ENCODE measurements at regions not wholly inside any gene's neighbourhood (a gene's known extent, or its start where the extent isn't known, plus 50 kb on each side); places are given as distances from the start of the nearest gene placed in this dataset.

- no peak for DNase-seq (ENCODE audit: low spot score)
Observed at GRCh38 chr13:44242766-44243165, 130.9 kb upstream of the SERP2 start.

- DNase-seq (ENCODE audit: low spot score): no peak
Observed at GRCh38 chr13:44243198-44243857, 130.3 kb upstream of the SERP2 start.

DNA sequence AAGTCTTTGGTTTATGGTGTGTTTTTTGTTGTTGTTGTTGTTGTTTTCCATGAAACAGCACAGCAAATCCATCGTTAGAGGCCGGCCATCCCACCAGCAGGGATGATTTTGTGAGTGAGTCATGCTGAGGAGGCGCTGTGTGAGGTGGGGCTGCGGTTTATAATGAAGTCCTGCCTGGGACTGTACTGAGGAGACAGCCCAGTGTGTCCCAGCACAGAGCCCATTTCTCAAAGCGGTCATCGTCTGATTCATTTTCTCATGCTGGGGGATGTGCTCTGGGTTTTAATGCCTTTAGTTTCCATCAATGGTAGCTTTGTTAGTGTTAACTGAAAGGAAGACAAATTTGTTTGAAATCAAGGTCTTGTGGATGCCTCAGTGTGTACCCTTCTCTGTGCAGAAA lies 129.3 kb upstream of the SERP2 start:
- no peak for DNase-seq (ENCODE audit: low spot score)

GRCh38 chr13:44249431-44249836 lies 124.2 kb upstream of the SERP2 start:
- peak; percentile 78 for DNase-seq (ENCODE audit: low spot score)

- DNase-seq (ENCODE audit: low spot score): no peak
Observed at GRCh38 chr13:44252938-44253337, 120.7 kb upstream of the SERP2 start.

GRCh38 chr13:44255771-44256364 lies 117.8 kb upstream of the SERP2 start:
- DNase-seq (ENCODE audit: low spot score): no peak

DNA sequence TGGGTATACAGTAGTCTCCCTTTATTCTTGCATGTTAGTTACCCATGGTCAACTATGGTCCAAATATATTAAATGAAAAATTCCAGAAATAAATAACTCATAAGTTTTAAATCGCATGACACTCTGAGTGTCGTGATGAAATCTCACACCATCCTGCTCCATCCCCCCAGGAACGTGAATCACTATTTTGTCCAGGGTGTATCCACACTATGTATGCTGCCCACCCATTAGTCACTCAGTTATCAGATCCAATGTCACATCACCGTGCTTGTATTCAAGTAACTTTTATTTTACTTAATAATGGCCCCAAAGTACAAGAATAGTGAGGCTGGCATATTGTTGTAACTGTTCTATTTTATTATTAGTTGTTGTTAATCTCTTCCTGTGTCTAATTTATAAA lies 115.8 kb upstream of the SERP2 start:
- DNase-seq (ENCODE audit: low spot score): no peak

DNA sequence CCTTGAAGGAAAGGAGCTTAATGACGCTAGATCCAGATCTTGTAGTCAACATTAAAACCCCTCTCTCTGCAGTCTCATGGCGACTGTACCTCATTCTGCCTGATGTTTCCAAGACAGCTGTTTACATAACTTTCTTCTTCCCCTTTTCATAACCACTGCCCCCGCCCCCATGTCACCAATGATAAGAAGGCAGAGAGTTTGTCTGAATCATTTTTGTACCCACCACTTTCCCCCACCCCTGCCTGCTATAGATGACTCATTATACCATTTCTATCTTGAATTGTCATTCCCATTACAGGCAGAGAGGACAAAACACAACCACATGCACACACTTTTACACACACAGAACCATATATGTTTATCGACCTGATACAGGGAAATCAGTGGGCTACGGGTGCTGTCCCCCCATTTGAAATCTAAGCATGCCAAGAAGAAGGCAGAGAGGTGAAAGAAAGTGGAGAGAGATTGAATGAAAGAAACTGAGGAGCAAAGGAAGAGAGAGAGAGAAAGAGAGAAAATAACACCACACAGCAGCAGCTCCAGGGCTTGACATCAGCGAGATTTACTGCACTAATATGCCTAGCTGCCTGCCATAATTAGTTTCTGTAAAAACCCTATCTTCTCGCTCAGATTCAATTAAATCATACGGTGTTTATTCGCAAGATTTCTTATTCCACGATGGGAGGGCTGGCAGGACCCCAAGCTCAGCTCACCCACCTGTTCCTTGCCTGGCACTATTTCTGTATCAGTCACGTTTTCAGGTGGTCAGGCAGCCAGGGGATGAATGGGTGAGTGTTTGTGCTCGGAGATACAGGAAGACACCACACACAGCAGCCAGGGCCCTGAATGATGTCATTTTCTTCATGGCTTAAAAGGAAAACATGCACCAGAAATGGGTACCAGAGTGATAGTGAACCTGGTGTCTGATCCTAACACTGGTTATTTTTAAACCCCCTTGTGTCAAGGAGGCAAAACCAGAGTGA lies 114.3 kb upstream of the SERP2 start:
- no peak for DNase-seq (ENCODE audit: low spot score)

DNA sequence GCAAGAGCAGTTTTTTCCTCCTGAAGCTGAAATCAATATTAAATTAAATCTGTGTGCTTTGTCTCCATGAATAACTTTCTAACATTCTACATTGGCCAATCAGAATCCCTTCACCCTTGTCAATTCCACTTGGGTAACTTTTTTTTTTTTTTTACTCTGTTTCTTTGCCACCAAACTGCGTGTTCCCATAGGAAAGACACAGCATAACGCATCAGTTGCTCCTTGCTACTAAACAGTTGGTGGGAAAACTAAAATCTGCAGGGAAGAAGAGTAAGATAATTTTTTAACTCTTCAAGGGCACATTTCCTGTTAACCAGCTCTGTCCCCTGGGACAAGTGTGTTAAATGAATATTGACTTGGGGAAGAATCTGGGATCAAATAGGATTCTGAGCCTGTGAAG lies 113.3 kb upstream of the SERP2 start:
- DNase-seq (ENCODE audit: low spot score): no peak

DNA sequence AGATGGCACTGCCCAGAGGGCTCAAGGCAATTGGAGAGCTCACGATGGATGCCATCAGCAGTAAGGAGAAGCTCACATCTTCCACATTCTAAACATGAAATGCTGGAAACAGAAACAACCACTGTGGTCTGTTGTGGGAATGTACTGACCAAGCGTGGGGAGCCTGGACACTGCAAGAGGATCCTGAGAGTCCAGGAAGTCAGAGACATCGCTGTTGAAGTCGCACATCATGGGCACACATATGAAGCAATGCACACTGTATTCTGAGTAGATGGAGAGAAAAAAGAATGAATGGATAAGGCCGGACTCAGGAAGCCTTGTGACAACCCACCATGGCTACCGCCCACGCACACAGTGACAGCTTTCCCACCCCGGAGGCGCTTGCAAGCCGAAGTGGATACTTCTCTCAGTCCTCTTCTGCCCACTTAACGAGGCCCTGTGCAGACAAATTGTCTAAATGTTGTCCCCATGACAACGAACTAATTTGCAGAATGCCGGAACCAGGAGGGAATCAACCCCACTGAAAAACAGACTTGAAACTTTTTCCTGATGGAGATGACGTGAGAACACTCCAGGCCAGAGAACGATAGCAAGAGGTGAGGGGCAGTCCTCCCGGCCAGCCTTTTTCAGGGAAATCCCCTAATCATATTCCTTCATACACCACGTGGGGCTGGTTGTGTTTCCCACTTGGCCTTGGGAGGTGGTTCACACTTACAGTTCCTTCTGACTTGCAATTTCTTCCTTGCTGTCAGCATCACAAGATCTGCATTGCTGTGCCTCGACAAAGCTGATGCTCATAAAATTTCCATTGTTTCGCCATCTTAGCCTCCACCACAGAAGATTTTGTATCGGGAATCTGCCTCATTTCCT lies 109.6 kb upstream of the SERP2 start:
- no peak for DNase-seq (ENCODE audit: low spot score)

DNA sequence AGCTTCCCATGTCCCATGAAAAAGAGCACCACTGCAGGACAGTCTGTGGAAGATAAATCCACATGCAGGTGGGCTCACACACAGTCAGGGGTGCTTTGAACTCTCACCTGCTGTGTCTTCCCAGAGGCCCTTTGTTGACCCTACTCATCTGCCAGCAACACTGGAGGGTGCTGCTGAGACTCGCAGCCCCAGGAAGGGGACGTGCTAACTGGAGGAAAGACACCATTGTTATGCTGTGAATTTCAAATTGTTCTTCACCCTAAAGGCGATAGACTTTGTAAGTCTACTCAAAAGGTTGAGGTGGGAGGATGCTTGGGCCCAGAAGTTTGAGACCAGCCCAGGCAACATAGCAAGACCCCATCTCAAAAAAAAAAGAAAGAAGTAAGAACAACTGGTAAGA lies 107.3 kb upstream of the SERP2 start:
- DNase-seq (ENCODE audit: low spot score): no peak

DNA sequence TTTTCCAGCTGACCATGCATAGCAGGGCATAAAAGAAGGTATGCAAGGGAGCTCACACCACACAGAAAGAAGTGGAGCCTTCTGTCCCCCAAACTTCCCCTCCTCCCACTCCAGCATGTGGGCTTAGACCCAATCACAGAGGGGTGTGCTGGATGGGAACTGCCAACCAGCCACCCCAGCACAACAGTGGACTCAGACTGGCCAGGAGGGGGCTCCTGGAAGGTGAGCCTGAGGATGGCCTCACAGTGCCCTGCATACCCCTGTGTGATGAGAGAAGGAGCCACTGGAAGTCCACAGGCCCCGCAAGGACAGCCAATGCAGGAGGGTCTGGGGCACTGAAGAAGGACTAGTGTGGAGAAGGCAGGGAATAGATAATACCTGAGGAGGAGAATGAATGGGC lies 106.9 kb upstream of the SERP2 start:
- DNase-seq (ENCODE audit: low spot score): no peak

DNA sequence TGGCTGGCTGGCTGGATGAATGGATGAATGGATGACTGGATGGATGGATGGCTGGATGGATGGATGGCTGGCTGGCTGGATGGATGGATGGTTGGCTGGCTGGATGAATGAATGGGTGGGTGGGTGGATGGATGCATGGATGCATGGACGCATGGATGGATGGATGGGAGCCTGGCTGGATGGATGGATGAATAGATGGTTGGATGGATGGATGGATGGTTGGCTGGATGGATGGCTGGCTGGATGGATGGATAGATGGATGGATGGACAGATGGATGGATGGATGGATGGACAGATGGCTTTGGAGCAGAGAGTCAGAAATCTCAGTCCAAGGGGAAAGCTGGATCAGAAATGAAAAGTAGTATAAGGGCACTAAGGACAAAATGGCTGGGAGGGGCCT lies 106.4 kb upstream of the SERP2 start:
- DNase-seq (ENCODE audit: low spot score): no peak

DNA sequence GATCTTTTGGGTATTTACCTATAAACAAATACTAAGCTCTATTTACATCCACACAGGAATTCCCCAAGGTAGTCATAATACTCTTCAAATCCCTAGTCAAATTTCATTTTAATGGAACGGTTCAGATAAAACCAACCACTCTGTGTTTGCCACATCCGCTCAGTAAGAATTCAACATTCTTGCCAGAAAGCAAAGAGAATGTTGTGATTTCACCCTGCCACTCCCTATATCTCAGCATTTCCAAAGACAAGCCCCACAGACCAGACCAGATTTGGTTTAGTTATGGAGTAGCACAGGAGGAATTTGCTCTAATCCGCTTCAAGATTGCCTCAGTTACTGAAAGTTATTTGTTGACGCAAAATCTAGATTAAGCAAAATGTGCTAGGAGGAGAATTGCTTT lies 105.6 kb upstream of the SERP2 start:
- DNase-seq (ENCODE audit: low spot score): peak; percentile 94

GRCh38 chr13:44268980-44269379 lies 104.6 kb upstream of the SERP2 start:
- DNase-seq (ENCODE audit: low spot score): no peak

GRCh38 chr13:44270150-44270549 lies 103.5 kb upstream of the SERP2 start:
- no peak for DNase-seq (ENCODE audit: low spot score)

DNA sequence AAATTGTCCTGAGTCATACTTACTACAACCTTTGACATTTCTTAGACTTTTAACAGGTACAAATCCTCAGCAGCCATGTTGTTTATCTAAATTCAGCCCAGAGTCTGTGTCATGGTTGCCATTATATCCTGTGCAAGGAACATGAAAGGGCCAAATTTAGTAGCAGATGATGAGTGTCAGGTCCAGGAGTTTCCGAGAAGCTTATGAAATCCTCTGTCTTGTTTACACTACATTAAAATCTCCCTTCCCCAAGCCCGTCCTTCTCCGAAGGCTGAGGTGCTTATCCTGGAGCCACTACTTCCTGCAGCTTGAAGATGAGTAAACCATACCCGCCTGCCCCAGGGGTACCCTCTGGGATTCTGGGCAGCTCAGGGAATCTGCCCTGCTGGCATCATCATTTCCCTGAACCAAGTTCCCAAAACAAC lies 102.6 kb upstream of the SERP2 start:
- no peak for DNase-seq (ENCODE audit: low spot score)

- no peak for DNase-seq (ENCODE audit: low spot score)
Observed at GRCh38 chr13:44271473-44271872, 102.2 kb upstream of the SERP2 start.

DNA sequence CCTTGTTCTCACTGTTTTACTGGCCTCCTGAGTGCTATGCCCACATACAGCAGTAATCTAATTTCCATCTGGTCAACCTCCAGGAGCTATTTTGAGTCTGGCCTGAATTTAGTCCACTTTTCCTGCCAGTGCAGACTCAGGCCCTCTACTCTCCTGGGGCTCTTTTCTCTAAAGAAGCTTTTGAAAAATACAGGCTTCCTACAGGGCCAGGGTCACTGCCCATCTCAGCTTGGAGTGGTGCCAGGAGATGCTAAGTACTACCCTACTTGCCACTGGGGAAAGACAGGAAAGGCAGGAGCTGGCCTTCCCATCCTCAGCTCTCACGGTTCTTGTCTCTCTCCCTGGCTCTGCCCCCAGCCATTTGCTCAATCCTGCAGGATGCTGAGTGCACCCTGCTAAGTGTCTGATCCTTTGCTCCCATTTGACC lies 101.7 kb upstream of the SERP2 start:
- peak; percentile 50 for DNase-seq (ENCODE audit: low spot score)

- DNase-seq (ENCODE audit: low spot score): no peak
Observed at GRCh38 chr13:44272692-44273091, 100.9 kb upstream of the SERP2 start.

DNA sequence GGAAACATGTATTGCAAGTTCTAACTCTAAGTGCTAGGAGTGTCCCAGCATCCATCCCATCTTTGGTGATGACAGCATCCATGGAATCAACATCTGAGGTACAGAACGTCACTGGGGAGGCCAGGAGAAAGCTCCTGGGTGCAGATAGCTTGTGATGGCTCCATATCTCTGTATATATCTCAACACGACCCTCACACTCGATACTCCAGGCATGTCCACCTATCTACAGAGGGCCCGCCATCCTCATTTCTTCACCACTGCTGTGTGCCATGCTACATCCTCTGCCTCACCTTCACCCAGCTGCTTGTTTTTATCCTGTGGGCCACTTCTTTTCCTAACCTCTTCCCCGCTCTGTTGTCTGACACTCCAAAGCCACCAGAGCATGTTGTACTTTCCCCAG lies 100.4 kb upstream of the SERP2 start:
- DNase-seq (ENCODE audit: low spot score): no peak

Data from umbilical cord (tissue), 1 donor.